HS-5 (cell line): ENCODE measurements at regions not wholly inside any gene's neighbourhood (a gene's known extent, or its start where the extent isn't known, plus 50 kb on each side); places are given as distances from the start of the nearest gene placed in this dataset.

Experiments
- DNase-seq: peaks from one replicate; pipeline ENCODE4 v3.0.0-alpha.2; 2012; ENCODE audit warnings: low read depth

DNA sequence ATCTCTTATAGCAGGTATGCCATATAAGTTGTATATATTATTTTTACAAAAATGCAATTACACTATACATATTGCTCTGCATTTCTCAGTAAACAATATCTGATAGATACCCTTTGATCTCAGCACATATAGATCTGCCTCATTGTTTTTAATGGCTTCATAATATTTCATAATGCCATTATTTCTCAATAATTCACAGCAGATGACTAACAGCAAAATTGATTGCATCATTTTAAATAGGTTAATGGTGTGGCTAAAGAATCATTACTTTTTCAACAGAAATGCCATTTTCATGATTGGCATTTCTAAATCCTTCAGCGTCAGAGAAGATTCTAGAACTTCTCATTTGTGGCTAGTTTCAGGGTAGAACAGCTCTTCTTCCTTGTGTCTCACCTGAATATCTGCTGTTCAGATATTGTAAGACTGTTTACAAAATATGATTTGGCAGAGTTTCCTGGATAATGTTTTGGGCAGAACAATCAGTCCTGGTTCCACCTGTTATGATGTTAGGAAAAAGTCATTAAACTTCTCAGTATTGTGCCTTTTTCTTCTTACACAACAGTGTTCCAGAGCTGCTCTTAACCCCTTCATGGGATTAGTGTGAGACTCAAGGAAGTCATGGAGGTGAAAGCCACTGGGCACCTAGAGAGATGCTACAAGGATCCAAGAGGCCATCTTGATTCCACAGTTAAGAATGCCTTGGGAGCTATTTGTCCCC, 397.6 kb upstream of the THBS1 start:
- no peak for DNase-seq

GRCh38 chr15:39184701-39185390, 396.0 kb upstream of the THBS1 start:
- DNase-seq: no peak

DNA sequence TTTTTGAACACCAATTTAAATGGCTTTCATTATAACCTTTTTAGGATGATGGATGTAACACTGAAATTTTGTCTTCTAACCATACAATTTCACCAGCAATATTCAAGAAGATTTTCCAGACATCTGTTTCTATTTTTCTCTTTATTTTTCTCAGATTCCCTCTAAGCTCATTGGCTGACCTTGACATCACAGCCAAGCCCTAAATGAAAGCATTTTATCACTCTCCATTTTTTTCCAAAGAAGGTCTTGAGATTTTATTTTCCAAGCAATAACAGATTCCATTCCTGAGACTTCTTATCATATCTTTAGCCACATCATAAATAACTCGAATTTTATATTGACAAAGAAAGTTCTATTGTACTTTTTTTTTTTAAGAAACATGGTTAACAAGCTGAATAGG, 392.6 kb upstream of the THBS1 start:
- no peak for DNase-seq

GRCh38 chr15:39188930-39189329, 391.9 kb upstream of the THBS1 start:
- DNase-seq: peak; percentile 69

DNA sequence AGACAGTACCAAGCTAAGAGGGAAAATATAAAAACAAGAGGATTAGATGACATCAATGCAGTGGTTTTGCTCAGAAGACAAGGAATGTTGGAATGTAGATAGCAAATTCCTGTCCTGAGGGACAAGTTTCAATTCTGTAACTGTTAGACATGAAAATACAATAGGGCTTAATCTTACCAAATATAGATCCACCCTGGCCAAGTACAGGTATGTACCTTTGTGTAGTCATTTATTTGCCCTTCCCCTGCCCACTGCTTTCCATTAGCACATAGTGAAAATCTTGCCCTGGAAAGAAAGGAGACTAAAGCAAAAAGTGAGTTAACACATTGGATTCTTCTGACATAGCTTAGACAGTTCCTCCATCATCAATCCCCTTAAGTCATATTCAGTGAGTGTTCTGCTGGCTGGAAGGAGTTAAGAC, 389.0 kb upstream of the THBS1 start:
- DNase-seq: no peak

GRCh38 chr15:39192351-39192750, 388.5 kb upstream of the THBS1 start:
- DNase-seq: no peak

DNA sequence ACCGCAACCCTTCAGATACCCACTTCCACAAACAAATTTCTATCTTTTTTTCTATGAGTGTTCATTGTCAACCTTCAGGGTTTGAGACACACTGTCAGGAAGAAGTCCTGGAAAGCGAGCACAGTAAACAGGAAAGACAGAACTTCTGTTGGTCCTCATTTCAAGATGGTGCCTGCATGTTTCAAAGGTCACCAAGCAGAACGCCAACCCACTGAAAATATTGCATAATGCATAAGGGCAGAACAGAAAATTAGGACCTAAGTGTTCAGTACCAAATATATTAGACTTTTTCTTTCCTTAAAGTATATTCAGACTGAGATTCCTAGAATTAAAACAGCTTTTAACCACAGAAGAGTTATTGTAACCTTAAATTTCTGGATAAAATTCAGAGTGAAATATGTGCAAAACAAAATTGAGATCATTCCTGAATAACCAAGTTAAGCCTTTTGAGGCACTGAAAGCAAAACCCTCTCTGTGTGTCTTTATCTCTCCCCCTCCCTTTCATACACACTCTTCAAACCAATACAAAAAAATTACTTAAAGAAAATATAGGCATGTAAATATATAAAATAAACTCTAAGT, 387.8 kb upstream of the THBS1 start:
- no peak for DNase-seq

- no peak for DNase-seq
Measured at GRCh38 chr15:39193611-39194010, 387.3 kb upstream of the THBS1 start.

DNA sequence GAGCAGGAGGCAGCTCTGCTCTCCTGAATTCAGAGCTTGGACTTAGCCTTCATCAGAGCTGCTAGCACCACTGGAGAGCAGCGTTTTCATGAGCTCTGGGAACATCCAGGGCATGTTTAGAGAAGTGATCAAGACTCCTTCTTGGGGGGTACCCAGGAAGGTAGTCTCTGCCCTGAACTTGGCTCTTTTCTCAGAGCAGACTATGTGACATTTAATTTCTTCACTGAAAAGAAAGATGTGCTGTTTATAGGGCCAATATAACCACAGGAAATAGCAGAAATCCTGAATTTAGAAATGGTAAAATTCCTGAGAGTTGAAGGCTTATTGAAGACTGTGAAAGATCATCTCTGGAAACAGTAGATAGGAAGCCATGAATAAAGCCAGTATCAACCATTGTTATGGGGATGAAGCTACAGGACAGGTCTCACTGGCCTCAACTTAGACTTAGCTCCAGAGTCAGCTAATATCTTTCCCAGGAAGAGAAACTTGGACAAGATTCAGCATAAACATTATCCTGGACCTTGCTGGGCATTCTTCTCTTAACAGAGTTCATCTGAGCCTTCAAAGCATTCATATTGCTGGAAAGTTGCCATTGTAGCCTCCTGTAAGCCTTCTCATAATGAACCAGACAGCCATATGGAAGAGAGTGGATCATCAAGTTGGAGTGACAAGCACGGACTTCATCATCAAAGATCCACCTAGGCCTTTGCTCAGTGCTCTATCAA, 386.6 kb upstream of the THBS1 start:
- no peak for DNase-seq

GRCh38 chr15:39195961-39196486, 384.9 kb upstream of the THBS1 start:
- DNase-seq: peak; percentile 92

DNA sequence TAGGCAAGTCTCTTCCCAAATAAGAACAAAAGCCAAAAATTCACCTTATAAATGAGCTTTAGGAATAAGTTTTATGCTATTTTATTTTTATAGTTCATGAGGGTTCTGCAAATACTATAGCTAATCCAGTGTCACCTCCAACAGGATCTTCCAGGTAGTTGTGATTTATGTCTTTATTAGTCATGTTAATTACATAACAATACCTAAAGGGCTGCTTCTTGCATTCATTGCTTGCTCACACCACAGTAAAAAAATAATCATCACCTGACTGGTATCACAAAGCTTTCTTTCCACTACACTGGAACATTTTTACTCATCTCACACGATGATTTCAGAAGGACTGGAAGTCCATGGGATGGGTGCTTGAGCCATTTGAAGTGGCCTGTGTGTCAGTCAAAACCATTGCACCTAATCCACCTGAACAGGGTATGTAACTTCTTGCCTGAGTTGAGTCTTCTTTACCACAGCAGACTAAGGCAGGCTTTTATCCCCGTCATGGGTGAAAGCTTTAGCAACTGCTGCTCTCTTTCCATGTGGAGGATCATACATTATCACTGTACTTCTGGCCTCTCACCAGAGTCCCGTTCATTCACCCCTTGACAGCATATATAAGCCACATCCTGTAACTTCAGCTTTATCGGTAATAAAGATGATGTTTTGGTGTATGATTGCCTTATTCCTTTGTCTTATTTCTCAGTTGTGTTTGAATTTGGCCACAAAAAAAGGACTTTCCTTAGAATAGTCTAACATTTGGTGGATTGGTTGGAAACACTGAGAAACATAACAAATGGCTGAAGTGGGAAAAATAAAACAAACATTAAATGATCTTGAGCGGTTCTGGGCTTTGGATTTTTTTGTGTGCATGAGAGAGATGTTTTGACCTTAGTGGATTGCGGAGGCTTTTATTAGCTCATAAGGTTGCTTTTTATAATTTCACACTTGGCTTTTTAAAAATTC, 382.6 kb upstream of the THBS1 start:
- no peak for DNase-seq

- no peak for DNase-seq
Measured at GRCh38 chr15:39199076-39199475, 381.8 kb upstream of the THBS1 start.

- no peak for DNase-seq
Measured at GRCh38 chr15:39200586-39200985, 380.3 kb upstream of the THBS1 start.

- DNase-seq: no peak
Measured at GRCh38 chr15:39202641-39203040, 378.2 kb upstream of the THBS1 start.

- DNase-seq: no peak
Measured at GRCh38 chr15:39204031-39204430, 376.8 kb upstream of the THBS1 start.

DNA sequence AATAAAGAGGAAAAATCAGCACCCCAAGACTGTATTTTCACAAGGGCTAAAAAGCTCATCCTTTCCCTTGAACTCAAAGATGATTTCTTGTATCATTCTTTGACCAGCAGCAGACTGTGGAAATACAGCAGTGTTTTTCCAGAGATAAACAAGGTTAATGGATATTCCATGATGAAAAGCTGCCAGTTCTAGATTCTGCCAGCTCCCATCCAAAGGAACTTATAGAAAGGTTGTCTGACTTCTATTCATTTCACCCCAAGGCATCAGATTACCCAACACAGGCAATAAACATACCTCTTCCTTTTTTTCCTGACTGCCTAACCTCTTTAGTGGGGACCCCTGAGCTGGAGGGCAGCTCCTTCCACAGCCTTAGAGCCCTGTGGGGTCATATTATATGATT, 375.8 kb upstream of the THBS1 start:
- no peak for DNase-seq

GRCh38 chr15:39205506-39206371, 375.1 kb upstream of the THBS1 start:
- DNase-seq: no peak

DNA sequence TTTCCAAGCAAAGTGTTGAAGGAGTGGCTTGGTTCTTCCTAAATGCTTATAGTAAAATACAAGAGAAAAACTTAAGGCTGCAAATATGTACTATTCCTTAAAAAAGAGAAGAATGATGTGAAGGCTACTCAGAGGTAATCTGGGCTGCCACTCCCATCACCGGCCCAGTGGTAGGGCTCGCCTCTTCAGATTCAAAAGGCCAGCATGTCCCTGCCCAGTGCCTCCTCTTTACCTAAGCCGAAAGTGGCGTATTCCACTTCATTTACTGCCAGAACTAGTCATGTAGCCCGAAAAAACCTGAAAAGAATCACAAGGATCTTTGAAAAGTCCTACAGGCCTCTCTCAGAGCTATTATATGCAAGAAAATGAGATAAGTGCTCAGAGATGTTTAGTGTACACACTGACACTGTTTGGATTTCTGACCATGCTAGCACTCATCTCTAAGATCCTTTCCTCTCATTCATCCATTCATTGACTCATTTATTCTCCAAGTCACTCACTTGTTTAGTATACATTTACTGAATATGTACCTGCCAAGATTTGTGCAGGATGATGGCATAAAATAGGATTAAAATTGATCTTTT, 373.3 kb upstream of the THBS1 start:
- DNase-seq: no peak

- no peak for DNase-seq
Measured at GRCh38 chr15:39208187-39208586, 372.7 kb upstream of the THBS1 start.
